ENCODE measurements at regions not wholly inside any gene's neighbourhood (a gene's known extent, or its start where the extent isn't known, plus 50 kb on each side); places are given as distances from the start of the nearest gene placed in this dataset.
A peak's percentile ranks its signal among the peaks of the same experiment; 100 is the strongest.

GRCh38 chr2:20929721-20930120 lies 106.8 kb upstream of the LDAH start:
- DNase-seq (ENCODE audit: low read depth): no peak
- H3K4me3 ChIP-seq (ENCODE audit: low read depth, low read length): no peak overlapping the region
- TF ChIP-seq MYC (IDR thresholded peaks at IDR 0.05; ENCODE audit: low read depth, low read length) (no peak), POLR2A (IDR thresholded peaks at IDR 0.05; ENCODE audit: extremely low read depth, insufficient read length) (no peak), CTCF (IDR thresholded peaks at IDR 0.05; ENCODE audit: low read depth, low read length) (no peak), MAX (IDR thresholded peaks at IDR 0.05; ENCODE audit: low read depth, low read length) (no peak)

- H3K4me3 ChIP-seq (ENCODE audit: low read depth, low read length): no peak overlapping the region
- TF ChIP-seq CTCF (IDR thresholded peaks at IDR 0.05; ENCODE audit: low read depth, low read length) (no peak), MAX (IDR thresholded peaks at IDR 0.05; ENCODE audit: low read depth, low read length) (no peak), MYC (IDR thresholded peaks at IDR 0.05; ENCODE audit: low read depth, low read length) (no peak), POLR2A (IDR thresholded peaks at IDR 0.05; ENCODE audit: extremely low read depth, insufficient read length) (no peak)
- DNase-seq (ENCODE audit: low read depth): no peak
Measured at GRCh38 chr2:20928617-20929016, 105.7 kb upstream of the LDAH start.

- H3K4me3 ChIP-seq (ENCODE audit: low read depth, low read length): no peak overlapping the region
- TF ChIP-seq POLR2A (IDR thresholded peaks at IDR 0.05; ENCODE audit: extremely low read depth, insufficient read length): no peak
- TF ChIP-seq MAX (IDR thresholded peaks at IDR 0.05; ENCODE audit: low read depth, low read length): no peak
- no peak for TF ChIP-seq CTCF (IDR thresholded peaks at IDR 0.05; ENCODE audit: low read depth, low read length)
- TF ChIP-seq MYC (IDR thresholded peaks at IDR 0.05; ENCODE audit: low read depth, low read length): no peak
- DNase-seq (ENCODE audit: low read depth): peak; percentile 13
Measured at GRCh38 chr2:20925265-20925889, 102.5 kb upstream of the LDAH start.

GRCh38 chr2:20919297-20919800 lies 96.4 kb upstream of the LDAH start:
- H3K4me3 ChIP-seq (ENCODE audit: low read depth, low read length): no peak overlapping the region
- TF ChIP-seq MYC (IDR thresholded peaks at IDR 0.05; ENCODE audit: low read depth, low read length) (no peak), CTCF (IDR thresholded peaks at IDR 0.05; ENCODE audit: low read depth, low read length) (no peak), POLR2A (IDR thresholded peaks at IDR 0.05; ENCODE audit: extremely low read depth, insufficient read length) (no peak), MAX (IDR thresholded peaks at IDR 0.05; ENCODE audit: low read depth, low read length) (no peak)

GRCh38 chr2:20917719-20918572 lies 95.0 kb upstream of the LDAH start:
- no peak overlapping the region for H3K4me3 ChIP-seq (ENCODE audit: low read depth, low read length)
- DNase-seq (ENCODE audit: low read depth): no peak
- TF ChIP-seq MYC (IDR thresholded peaks at IDR 0.05; ENCODE audit: low read depth, low read length) (no peak), CTCF (IDR thresholded peaks at IDR 0.05; ENCODE audit: low read depth, low read length) (no peak), MAX (IDR thresholded peaks at IDR 0.05; ENCODE audit: low read depth, low read length) (no peak), POLR2A (IDR thresholded peaks at IDR 0.05; ENCODE audit: extremely low read depth, insufficient read length) (no peak)

More at GRCh38 chr2:20919297-20919800, 96.4 kb upstream of the LDAH start:
- no peak for DNase-seq (ENCODE audit: low read depth)

Data from NB4 (cell line).